ENCODE measurements at regions not wholly inside any gene's neighbourhood (a gene's known extent, or its start where the extent isn't known, plus 50 kb on each side); places are given as distances from the start of the nearest gene placed in this dataset.
A peak's percentile ranks its signal among the peaks of the same experiment; 100 is the strongest.

- no peak for DNase-seq (ENCODE audit: low read depth)
Measured at GRCh38 chr3:94709249-94709902, 646.5 kb downstream of the NSUN3 start.

GRCh38 chr3:94714194-94714593 is 651.3 kb downstream of the NSUN3 start:
- no peak for DNase-seq (ENCODE audit: low read depth)

GRCh38 chr3:94716326-94717018 is 653.6 kb downstream of the NSUN3 start:
- peak; percentile 0 for DNase-seq (ENCODE audit: low read depth)

- no peak for DNase-seq (ENCODE audit: low read depth)
Measured at GRCh38 chr3:94734206-94734605, 671.3 kb downstream of the NSUN3 start.

GRCh38 chr3:94735354-94735753 is 672.5 kb downstream of the NSUN3 start:
- DNase-seq (ENCODE audit: low read depth): no peak

GRCh38 chr3:94737116-94737515 is 674.3 kb downstream of the NSUN3 start:
- no peak for DNase-seq (ENCODE audit: low read depth)

GRCh38 chr3:94739420-94739819 is 676.6 kb downstream of the NSUN3 start:
- no peak for DNase-seq (ENCODE audit: low read depth)

GRCh38 chr3:94758751-94759150 is 695.9 kb downstream of the NSUN3 start:
- no peak for DNase-seq (ENCODE audit: low read depth)

- no peak for DNase-seq (ENCODE audit: low read depth)
Measured at GRCh38 chr3:94772402-94772801, 709.5 kb downstream of the NSUN3 start.

GRCh38 chr3:94775746-94776145 is 712.9 kb downstream of the NSUN3 start:
- no peak for DNase-seq (ENCODE audit: low read depth)

- DNase-seq (ENCODE audit: low read depth): no peak
Measured at GRCh38 chr3:94776401-94776915, 713.6 kb downstream of the NSUN3 start.

GRCh38 chr3:94778289-94778688 is 715.4 kb downstream of the NSUN3 start:
- no peak for DNase-seq (ENCODE audit: low read depth)

- DNase-seq (ENCODE audit: low read depth): no peak
Measured at GRCh38 chr3:94778814-94779494, 716.1 kb downstream of the NSUN3 start.

- no peak for DNase-seq (ENCODE audit: low read depth)
Measured at GRCh38 chr3:94779699-94780098, 716.8 kb downstream of the NSUN3 start.

- DNase-seq (ENCODE audit: low read depth): no peak
Measured at GRCh38 chr3:94784274-94784673, 721.4 kb downstream of the NSUN3 start.

- no peak for DNase-seq (ENCODE audit: low read depth)
Measured at GRCh38 chr3:94787066-94787465, 724.2 kb downstream of the NSUN3 start.

GRCh38 chr3:94787734-94788270 is 724.9 kb downstream of the NSUN3 start:
- no peak for DNase-seq (ENCODE audit: low read depth)

GRCh38 chr3:94794563-94794962 is 731.7 kb downstream of the NSUN3 start:
- no peak for DNase-seq (ENCODE audit: low read depth)

GRCh38 chr3:94799420-94800060 is 736.7 kb downstream of the NSUN3 start:
- no peak for DNase-seq (ENCODE audit: low read depth)

- DNase-seq (ENCODE audit: low read depth): no peak
Measured at GRCh38 chr3:94811836-94812235, 749.0 kb downstream of the NSUN3 start.

- no peak for DNase-seq (ENCODE audit: low read depth)
Measured at GRCh38 chr3:94821241-94821640, 758.4 kb downstream of the NSUN3 start.

GRCh38 chr3:94822298-94822697 is 759.4 kb downstream of the NSUN3 start:
- DNase-seq (ENCODE audit: low read depth): no peak
